Activated CD4-positive, alpha-beta T cell treated with anti-CD3 and anti-CD28 coated beads, Interleukin-2, Interleukin-6, amounts not matched to agents 100 ng/mL and 50 ng/mL, durations not matched to agents 16 hours and 8 hours (primary cell): ENCODE measurements at regions not wholly inside any gene's neighbourhood (a gene's known extent, or its start where the extent isn't known, plus 50 kb on each side); places are given as distances from the start of the nearest gene placed in this dataset.

Experiments used
- DNase-seq: peaks from one replicate; pipeline ENCODE4 v3.0.0-alpha.2; 2020

DNA sequence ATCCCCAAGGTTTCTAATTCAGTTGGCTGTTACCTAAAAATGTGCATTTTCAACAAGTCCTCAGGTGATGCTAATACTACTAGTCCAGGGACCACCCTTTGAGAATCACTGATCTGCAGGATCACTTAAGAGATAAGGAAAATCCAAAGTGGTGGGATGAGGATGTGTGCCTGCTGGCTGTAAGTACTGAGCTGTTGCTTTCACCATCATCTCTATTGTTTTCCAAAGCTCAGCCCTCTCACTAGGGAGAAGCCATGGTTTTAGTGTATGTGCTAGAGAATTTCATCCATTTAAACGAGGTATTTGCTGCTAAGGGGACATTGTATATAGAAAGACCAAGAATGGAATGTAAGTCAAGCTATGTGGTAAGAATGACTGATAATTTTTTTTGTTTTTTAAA lies 202.3 kb downstream of the KIF21A start:
- DNase-seq, result no peak

DNA sequence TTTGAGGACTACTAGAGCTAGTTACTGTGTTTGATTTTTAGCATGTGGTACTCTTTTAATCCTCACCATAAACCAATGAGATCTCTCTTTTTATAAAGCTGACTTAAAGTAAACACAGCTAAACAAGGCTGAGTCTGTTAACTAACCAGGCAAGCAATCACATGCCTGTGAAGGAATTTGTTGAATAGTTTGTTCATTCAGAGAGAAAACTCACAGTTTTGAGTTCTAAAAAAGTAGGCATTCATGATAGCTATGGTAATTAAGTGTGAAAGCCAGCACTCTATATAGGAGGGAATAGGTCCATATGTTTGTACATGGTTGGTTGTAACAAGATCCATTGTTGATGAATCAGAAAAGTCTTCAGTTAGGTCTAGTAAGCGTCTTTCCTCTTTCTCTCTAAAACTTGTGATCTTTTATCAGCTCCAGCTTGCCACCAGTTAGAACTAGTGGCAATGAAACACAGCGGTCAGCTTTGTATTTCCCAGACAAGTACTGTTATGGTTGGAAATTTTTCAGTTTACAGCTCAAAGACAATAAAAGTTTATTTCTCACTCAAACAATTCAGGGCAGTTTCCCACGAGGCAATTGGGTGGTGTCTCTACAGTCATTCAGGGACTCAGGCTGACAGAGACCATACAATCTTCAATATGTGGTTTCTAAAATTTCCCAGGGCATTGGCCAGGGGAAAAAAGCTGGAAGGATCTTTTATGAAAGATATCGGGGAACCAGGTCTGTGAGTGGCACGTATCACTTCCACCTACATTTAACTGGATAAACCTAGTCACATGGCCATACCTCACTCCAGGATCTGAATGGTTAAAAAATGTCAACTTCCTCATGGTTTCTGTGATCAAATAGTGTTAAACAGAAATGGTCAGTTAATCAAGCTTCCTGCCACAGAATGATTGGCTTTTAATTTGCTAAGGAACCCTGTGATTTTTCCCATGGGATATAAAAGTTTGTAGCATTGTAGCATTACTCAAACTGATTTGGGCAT lies 203.1 kb downstream of the KIF21A start:
- no peak for DNase-seq

DNA sequence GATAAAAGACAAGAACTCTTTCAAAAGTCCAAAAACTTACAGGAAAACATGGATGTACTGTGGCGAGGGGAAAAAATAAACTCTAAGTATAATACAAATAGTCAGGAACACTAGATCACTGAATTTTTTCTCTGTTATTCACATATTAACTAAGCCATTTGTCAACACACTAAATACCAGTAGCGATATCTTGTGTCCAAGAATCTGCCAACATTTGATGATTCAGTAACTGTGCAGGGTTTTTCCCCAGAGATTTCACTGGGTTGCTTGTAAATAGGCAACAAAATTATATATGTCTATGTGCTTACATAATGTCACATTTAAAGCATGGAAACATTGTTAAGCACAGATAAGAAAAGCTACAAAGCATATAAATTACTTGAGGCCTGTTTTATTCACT lies 205.9 kb downstream of the KIF21A start:
- DNase-seq, result no peak

DNA sequence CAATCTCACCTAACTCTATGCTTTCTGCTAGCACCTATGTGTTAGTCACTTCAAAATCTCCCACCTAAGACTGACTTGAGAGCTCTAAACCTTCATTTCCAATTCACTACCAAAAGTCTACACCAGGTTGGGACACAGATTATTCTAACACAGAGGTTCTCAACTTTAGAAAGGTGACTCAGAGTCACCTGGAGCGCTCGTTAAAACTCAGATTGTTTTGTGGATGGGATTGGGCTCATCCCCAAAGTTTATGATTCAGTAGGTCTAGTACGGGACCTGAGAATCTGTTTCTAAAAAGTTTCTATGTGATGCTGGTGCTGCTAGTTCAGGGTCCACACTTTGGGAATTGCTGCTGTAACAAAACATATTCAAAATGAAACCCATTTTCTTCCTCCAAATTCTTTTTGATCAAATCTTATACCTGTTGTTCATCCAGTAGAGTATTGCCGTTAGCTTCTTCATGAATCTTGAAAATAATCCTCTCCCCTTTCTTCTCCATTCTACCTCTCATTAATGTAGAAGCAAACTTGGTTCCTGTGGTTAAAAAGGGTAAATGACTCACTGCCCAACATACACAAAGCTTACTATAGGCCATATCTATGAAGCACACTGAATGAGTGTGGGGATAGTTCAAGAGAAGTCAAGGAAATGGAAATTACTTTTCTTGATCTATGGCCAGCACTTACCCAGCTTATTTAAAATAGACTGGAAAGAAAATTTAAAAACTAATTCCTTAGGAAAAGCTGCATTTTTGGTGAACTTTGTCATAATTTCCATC lies 206.7 kb downstream of the KIF21A start:
- DNase-seq, result no peak

DNA sequence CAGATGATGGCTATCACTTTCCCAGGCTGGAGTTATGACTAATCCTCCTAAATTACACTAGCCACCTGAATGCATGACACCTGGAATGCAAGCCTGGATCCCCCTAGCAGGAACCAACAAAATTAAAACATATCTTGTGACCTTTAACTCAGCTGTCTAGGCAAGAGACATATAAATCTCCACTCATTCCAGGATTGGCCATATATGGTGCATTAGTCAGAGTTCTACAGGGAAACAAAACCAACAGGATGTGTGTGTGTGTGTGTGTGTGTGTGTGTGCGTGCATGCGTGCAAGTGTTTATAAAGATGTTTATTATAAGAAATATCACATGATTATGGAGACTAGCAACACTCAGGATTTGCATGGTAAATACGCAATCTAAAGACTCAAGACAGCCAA lies 212.8 kb downstream of the KIF21A start:
- no peak for DNase-seq

DNA sequence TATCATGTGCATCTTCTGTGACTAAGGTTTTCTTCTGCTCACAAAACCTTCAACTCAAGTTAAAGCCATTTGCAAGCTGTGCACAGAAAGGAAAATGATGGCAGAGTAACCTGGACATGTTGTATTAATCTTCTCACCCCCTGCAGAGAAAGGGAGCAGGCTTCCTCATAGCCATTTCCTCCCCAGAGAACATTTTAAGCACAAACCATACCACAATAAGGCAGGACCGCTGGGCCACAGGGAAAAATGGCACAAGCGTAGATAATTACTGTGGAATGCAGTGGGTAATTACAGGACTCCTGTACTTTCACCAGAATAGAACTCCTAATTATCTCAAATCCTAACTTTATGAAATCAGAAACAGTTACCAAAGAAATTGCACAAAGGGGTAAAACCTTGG lies 215.7 kb downstream of the KIF21A start:
- no peak for DNase-seq

DNA sequence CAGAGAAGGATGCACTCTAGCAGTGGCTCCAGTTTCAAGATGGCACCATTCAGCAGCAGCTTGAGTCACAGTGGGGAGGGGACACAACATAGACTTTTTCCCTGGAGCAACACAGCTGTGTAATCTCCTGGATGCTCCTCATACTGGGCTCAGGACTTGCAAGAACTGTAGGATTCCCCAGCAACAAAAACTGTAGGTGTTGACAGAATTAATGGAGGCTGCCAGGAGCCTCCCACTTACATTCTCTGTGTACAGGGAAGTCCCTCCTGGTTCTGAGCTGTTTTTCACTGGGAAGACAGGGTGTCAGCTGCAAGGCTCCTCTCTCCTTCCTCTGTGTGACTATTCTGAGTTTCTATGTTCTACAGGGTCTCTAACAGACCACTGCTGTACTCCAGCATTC lies 217.9 kb downstream of the KIF21A start:
- DNase-seq, result no peak

DNA sequence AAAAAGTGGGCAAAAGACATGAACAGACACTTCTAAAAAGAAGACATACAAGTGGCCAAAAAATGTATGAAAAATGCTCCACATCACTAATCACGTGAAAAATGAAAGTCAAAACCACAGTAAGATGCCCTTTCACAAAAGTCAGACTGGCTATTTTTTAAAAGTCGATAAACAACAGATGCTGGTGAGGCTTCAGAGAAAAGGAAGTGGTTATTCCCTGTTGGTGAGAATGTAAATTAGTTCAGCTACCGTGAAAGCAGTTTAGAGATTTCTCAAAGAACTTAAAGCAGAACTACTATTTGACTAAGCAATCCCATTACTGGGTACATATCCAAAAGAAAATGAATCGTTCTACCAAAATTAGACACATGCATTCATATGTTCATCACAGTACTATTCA lies 237.0 kb downstream of the KIF21A start:
- DNase-seq, result no peak

DNA sequence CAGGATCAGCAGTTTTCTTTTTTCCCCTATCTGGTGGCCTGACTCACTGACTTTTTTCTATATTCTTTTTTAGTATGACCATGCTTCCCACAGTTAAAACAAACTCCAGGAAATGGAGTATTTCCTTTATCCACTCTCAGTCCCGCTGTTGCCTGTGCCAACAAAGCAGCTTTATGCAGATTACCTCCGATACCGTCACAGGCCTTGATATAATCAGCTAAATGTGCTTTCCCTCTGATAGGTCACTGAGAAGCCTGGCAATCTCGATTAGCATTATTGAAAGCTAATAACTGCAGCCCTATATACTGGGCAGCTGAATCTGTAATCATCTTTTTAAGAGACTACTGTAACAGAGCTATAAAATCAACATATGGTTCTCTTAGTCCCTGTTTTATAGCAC lies 243.6 kb downstream of the KIF21A start:
- no peak for DNase-seq

DNA sequence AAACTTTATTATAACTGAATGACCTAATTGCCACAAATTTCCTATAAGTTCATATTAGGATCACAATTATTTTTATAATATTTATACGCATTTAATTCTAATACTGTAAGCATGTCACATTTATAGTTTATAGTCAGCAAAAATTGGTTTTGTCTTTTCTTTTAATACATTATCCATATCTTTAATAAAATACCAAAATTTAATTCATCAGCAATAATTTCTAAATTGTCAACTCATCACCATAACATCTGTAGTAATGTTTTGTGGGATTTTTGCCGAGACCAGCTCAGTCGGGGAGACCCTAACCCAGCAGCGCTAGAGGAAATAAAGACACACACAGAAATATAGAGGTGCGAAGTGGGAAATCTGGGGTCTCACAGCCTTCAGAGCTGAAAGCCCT lies 254.2 kb downstream of the KIF21A start:
- no peak for DNase-seq

DNA sequence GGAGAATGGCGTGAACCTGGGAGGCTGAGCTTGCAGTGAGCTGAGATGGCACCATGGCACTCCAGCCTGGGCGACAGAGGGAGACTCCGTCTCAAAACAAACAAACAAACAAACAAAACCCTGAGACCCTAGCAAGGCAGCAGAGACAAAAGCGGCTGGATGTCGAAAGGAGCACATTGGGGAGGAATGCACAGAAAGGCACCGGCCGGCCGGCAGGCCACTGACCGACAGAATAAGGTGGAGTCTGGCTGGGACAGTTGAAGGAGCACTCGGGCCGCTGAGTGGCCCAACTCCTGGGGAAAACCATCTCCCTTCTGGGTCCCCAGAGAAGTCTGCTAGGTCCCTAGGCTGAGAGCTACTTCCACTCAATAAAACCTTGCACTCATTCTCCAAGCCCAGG lies 256.2 kb downstream of the KIF21A start:
- DNase-seq, result no peak

DNA sequence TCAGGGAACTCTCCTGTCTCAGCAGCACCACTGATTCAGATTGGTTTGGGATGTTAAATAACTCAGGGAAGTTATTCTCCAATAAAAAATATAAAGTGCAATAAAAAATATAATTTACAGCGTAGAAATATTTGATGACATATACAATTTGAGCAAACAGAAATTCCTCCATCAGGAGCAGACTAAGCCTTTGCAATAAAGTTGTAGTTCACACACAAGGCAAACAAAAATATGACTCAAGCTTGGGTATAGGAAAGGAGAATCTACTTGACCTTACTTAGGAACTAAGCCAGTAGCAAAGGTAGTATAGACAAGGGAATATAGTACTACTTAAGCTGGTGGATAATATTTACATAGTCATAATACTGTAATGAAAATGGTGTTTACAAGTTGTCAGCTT lies 264.1 kb downstream of the KIF21A start:
- DNase-seq, result no peak

DNA sequence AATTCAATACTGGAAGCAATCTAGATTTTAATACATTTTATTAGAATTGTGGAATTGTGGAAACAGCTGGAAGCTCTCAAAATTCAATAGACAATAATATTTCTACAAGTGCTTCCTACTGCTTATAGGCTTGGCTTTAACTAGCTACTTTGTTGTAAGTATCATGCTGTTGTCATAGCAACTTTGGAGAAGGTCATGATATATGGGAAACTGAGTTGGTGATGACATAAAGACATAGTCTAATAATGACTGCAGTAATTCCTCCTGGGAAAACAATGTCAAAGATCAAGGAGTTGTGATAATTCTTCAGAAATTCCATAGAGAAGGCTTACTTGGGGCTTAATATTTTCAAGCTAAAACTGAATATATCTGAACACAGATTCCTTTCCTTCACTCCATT lies 266.6 kb downstream of the KIF21A start:
- DNase-seq, result no peak

DNA sequence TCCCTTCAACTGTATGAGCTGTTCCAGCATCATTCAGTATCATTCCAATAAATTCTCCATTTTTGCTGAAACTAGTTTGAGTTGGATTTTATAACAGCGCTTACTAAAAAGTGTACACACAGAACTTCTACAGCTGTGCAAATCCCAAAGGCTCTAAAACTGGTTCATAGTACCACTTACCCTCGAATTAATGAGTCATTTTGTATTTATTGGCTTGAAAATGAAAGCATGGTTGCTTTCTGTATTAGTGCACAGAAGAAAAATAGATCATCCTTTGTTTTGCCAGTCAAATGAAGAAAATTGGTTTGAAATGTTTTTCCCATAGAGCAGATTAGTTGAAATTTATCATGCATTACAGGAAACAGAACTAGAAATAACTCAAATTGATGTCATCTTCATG lies 268.3 kb upstream of the CPNE8 start:
- peak; percentile 11 for DNase-seq

DNA sequence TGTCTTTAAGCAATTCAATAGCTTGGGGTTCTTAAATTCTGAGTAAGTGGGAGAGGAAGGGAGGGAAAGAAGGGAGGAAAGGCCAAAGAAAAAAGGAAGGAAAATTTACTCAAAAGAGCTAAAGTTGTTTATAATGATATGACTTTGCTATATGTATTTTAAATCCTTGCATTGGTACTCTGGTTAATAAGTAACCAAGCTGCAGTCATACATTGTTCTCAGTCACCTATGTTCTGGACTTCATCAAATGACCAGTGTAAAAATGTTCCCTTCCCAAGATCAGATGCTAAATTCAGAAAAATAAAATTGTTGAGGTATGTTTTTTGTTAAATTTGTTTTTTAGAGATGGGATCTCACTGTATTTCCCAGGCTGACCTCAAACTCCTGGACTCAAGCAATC lies 259.9 kb upstream of the CPNE8 start:
- no peak for DNase-seq

DNA sequence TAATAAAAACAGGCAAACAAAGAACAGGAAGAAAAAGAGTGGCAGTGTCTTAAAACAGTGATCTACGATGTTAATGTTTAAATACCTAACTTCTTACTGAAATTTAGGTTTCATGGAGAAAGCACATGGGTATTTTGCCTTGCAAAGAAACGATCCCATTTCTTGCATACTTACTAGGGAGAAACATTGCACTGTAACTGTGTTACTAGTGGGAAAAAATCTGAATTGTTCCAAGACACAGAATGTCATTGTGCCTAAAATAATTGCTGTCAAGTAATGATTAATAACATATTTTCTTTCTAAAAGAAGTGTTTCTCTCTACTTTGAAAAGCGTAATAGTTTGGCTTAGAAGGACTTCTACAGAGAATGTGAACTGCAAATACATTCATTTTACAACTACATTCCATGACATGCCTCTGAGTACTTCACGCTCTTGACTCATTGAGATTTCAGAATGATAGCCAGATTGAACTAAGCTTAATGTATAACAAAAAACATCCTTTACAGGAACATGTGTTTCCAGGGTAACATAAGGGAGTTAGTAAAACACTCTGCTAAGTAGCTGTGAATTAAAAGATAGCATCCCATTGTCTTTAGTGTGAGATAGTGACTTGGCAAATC lies 256.2 kb upstream of the CPNE8 start:
- no peak for DNase-seq

DNA sequence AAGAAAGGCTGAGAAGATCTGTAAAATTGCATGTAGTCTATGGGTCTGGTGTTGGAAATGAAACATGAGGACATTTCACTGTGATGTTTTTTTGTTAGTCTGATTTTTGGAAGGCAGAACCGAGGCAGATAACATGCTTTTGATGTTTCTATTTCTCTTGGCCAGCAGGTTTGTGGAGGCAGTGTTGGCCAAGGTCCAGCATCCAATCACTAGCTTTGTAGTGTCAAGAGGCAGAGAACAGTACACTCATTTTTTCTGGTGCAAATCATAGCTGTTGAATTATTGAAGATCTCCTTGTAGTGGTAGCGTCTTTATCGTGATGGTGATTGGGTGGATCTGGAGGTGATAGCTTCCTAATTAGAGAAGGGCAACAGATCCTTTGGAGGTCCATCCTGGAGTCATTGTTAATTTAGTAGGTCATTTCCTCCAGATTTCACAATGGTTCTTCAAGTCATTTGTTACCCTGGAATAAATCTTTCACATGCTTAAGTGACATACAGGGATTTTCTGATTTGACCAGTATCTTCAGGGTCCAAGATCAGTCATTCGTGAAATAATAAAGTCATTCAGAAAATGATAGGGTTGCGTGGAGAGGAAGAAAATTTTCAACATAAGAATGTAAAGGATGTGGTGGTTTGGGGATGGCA lies 252.4 kb upstream of the CPNE8 start:
- no peak for DNase-seq

DNA sequence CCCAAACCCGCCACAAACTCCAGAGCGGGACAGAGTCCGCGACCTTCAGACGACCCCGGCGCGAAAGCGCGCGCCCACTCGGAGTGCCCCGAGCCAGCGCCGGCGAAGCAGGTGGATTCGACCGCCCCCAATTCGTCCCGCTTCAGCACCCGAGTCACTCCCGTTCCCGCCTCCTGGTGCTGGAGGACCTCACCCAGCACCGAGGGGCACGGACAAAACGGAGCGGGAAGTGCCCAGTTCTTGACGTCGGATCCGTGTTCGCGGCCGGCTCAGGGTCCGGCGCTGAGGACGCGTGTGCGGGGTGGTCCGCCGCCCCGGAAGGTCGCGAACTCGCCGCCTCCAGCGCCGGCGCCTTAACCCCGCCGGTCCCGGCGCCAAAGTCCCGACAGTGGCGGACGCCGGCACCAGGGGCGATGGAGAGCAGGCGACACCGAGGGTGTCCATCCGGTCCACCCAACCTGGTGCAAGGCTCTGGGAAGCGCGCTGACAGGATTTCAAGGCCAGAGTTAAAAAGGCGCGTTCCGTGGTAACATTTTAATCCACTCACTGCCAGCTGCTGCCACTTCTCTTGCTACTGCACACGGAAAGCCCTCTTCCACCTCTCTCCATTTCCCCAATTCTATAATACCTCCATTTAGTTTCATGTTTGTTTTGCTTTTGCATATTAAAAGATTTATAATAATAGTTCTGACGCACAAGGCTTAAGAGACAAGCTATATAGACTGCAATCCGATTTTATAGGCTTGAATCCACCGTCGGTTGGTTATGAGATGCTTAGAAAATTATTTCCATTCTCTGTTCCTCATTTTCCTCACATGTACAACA lies 240.0 kb upstream of the CPNE8 start:
- DNase-seq, result peak; percentile 75

DNA sequence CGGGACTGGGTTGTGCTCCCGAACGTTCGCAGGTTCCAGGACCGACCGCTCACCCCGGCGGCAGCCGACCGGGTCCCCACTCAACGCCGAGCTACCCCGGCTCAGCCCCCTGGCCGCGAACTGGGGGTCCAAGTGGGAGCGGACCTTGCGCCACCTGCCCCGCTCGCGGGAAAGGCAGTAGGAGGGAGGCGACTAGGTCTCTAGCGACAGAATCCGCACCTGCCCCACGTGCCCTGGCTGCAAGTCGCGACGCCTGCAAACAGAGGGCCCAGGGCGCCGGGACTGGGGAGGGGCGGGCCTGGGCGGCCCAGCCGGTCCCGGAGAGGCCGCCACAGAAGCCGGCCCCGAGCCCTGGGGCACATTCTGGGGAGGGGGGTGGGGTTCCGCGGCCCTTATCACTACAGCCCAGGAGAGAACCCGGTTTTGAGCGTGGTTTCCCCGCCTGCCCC lies 239.2 kb upstream of the CPNE8 start:
- no peak for DNase-seq

DNA sequence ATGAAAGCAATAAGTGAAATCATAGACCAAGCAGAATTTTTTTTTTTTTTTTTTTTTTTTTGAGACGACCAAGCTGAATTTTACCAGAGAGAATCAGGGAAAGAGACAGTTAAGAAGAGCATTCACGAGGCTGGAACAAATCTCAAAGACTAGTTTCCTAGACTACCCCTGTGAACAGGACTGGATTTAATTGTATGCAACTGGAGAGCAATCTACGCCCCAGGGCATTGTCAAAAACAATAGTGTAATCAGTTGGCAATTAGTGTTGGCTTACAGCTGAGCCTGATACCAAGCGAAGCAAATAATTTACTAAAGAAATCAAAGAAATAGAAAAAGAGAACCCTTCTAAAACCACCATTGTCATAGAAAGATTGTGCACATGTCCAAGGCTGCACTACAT lies 232.9 kb upstream of the CPNE8 start:
- no peak for DNase-seq

DNA sequence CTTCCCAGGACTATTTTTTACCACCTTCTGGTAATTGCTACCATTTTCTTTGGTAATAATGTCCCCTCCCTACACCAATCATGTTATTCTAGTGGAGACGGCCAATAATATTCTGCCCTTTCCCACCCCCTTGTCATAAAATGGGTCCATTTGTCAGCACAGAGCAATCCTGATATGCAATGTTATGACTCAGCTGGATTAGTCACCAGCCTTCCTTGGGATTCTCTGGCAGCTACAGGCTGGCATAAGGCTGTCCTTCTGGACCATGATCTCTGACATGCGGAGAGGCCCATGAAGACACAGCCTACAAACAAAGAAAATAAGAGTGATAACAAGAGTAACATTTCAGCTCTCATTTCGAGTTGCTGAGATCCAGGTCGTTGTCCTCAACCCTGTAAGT lies 222.0 kb upstream of the CPNE8 start:
- DNase-seq, result no peak

DNA sequence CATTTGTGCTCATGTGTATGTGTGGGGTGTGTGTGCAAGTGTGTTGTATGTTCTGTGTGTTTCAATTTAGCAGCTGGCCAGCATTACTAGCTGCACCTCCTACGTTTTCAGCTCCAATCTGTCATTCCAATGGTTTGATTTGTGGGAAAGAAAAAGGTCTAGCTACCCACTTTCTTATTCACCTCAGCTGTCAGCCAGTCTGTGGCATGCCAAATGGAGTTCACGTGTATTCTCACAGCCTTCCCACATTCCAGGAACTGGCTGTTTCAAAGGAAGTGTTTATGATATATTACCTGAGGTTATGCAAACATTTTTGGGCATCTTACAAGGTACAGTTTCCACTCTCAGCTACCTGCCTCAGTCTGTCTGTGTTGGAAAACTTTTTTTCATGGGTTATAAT lies 220.2 kb upstream of the CPNE8 start:
- no peak for DNase-seq
